CD14-positive monocyte (primary cell): ENCODE measurements at regions not wholly inside any gene's neighbourhood (a gene's known extent, or its start where the extent isn't known, plus 50 kb on each side); places are given as distances from the start of the nearest gene placed in this dataset.

Experiments used
- DNase-seq, 3 donors: peaks; one replicate each; pipeline ENCODE4 v3.0.0-alpha.2; 2011 to 2022
- H2AFZ ChIP-seq: 2 replicates; pipeline ENCODE4 v1.6.0; 2012; ENCODE audit warnings: mild to moderate bottlenecking, low read depth, low read length, inconsistent platforms; ENCODE audit not compliant: insufficient read depth, poor library complexity, severe bottlenecking
- H3K27ac ChIP-seq, 2 donors: 1 replicate in 1 of 2; 2 replicates in 1 of 2; pipeline ENCODE4 v1.5.1; 2012 to 2013; ENCODE audit warnings: low read length in 2 of 2, control low read depth in 1 of 2, inconsistent platforms in 1 of 2, low read depth in 1 of 2, mild to moderate bottlenecking in 1 of 2
- H3K27me3 ChIP-seq, 2 donors: one replicate each; pipeline versions ENCODE4 v1.6.0 to v1.6.1; 2011 to 2013; ENCODE audit warnings: low read length in 2 of 2; ENCODE audit not compliant: control insufficient read depth in 2 of 2, insufficient read depth in 2 of 2
- H3K36me3 ChIP-seq, 2 donors: replicated peaks in 1 of 2; 1 replicate in 1 of 2; 2 replicates in 1 of 2; pipeline versions ENCODE4 v1.5.1 to v1.6.1; 2012 to 2013; ENCODE audit warnings: low read length in 2 of 2, control low read depth in 1 of 2, inconsistent platforms in 1 of 2, mild to moderate bottlenecking in 1 of 2; ENCODE audit not compliant: insufficient read depth in 2 of 2, control insufficient read depth in 1 of 2
- H3K4me1 ChIP-seq, 2 donors: 1 replicate in 1 of 2; 2 replicates in 1 of 2; pipeline versions ENCODE4 v1.5.1 to v1.6.1; 2012 to 2013; ENCODE audit warnings: low read length in 2 of 2, control low read depth in 1 of 2, inconsistent platforms in 1 of 2, mild to moderate bottlenecking in 1 of 2, moderate library complexity in 1 of 2; ENCODE audit not compliant: insufficient read depth in 2 of 2, control insufficient read depth in 1 of 2
- H3K4me2 ChIP-seq: replicated peaks from 2 replicates; pipeline ENCODE3; 2012; ENCODE audit warnings: low read length, moderate library complexity, mild to moderate bottlenecking; ENCODE audit not compliant: poor library complexity, severe bottlenecking; ENCODE audit errors: extremely low read depth
- H3K4me3 ChIP-seq, 3 experiments: fragments of 200-600 bp in 1 of 3; sonication (generic) in 1 of 3; replicated peaks in 1 of 3; 1 replicate in 2 of 3; 2 replicates in 1 of 3; pipeline ENCODE4 v1.5.1; 2011 to 2013; ENCODE audit warnings: low read length in 3 of 3, mild to moderate bottlenecking in 3 of 3, control low read depth in 2 of 3, low read depth in 2 of 3, inconsistent platforms in 1 of 3, moderate library complexity in 1 of 3
- H3K79me2 ChIP-seq: 2 replicates; pipeline ENCODE4 v1.6.0; 2012; ENCODE audit warnings: mild to moderate bottlenecking, control low read depth, inconsistent platforms, low read length, moderate library complexity; ENCODE audit not compliant: insufficient read depth
- H3K9ac ChIP-seq: 2 replicates; pipeline ENCODE4 v1.6.0; 2017; ENCODE audit warnings: low read length, mild to moderate bottlenecking; ENCODE audit not compliant: insufficient read depth, poor library complexity, severe bottlenecking
- H3K9me3 ChIP-seq, 2 donors: replicated peaks in 1 of 2; 1 replicate in 1 of 2; 2 replicates in 1 of 2; pipeline versions ENCODE4 v1.5.1 to v1.6.1; 2012 to 2013; ENCODE audit warnings: low read length in 2 of 2, control low read depth in 1 of 2; ENCODE audit not compliant: control insufficient read depth in 1 of 2, insufficient read depth in 1 of 2
- H4K20me1 ChIP-seq: 2 replicates; pipeline ENCODE4 v1.6.0; 2012; ENCODE audit warnings: mild to moderate bottlenecking, low read length, control low read depth, moderate library complexity; ENCODE audit not compliant: insufficient read depth
- H3K27ac Mint-ChIP-seq, 7 donors: one replicate each; pipeline ENCODE4 v1.8.0; 2020; ENCODE audit warnings: mild to moderate bottlenecking in 7 of 7, mixed read lengths in 7 of 7, moderate library complexity in 6 of 7, inconsistent platforms in 2 of 7
- H3K27me3 Mint-ChIP-seq, 3 donors: one replicate each; pipeline ENCODE4 v1.8.0; 2021 to 2022; ENCODE audit warnings: low read depth in 3 of 3, mild to moderate bottlenecking in 3 of 3, mixed read lengths in 3 of 3, moderate library complexity in 3 of 3, inconsistent platforms in 1 of 3
- H3K36me3 Mint-ChIP-seq, 2 donors: one replicate each; pipeline ENCODE4 v1.8.0; 2020; ENCODE audit warnings: mixed read lengths in 2 of 2, inconsistent platforms in 1 of 2, mild to moderate bottlenecking in 1 of 2
- H3K4me1 Mint-ChIP-seq: one replicate; pipeline ENCODE4 v1.8.0; 2020; ENCODE audit warnings: mild to moderate bottlenecking, mixed read lengths
- H3K4me3 Mint-ChIP-seq, 2 donors: one replicate each; pipeline ENCODE4 v1.8.0; 2020; ENCODE audit warnings: mild to moderate bottlenecking in 2 of 2, mixed read lengths in 2 of 2, moderate library complexity in 1 of 2
- H3K9me3 Mint-ChIP-seq, 7 donors: one replicate each; pipeline ENCODE4 v1.8.0; 2020 to 2022; ENCODE audit warnings: mixed read lengths in 7 of 7, mild to moderate bottlenecking in 6 of 7, moderate library complexity in 6 of 7, inconsistent platforms in 2 of 7
- WGBS: methylation state at CpG from one replicate; pipeline ENCODE4 v1.1.5; 2013; ENCODE audit warnings: missing lambda C conversion rate; ENCODE audit not compliant: insufficient coverage; 5-methylcytosine and 5-hydroxymethylcytosine counted together
- intact Hi-C, 2 donors: fragments of 100-400 bp; cut with micrococcal nuclease; formaldehyde crosslinking; loops; one replicate each; pipeline versions ENCODE4 v1.15.0 to v1.15.1; 2023
- TF ChIP-seq, protein P1 (sequence below): fragments of 200-600 bp; IDR thresholded peaks from one replicate; pipeline ENCODE4 v1.8.0; 2022; ENCODE audit warnings: antibody characterized with exemption, mild to moderate bottlenecking

DNA sequence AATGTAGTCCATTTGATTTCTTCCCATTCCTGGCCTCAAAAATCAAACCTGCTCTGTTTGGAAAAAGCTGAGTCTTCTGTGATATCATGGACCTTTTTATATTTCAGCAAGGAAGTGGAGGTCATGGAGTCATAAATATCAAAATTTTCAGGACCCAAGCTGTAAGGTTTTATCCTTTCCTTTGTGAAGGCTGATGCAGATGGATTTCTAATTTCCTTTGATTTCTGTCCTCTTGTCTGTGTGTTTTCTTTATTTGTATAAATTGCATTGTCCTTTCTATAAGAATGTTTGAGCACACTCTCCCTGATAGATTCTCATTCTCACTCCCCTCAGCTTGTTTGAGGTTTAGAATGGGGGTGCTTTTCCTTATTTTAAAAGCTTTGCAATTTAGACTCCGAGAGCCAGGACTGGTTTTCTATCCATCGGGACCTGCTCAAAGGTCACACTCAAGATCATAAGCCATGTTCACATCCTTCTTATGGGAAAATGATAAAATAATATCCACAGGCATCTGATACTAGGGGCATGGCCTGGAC lies 127.4 kb upstream of the TMEM161B start:
- H3K4me1 ChIP-seq: no peaks in the 10 kb centered on the region

DNA sequence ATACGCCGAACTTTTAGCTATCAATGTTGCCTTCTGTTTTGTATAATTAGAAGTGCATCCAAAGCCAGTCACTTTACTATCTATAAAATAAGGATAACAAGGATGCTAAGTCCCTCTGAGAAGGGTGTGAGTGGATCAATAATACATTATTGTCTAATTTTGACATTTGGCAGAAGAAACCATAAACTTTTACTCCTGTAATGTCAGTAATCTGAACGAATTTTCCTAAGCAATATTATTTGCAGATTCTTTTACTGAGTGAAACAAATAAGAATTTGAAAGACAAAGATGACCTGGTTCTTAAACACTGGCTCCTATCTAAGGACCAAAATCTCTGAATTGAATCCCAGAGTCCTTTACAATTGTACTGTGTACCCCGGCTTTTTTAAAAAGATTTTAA lies 126.6 kb upstream of the TMEM161B start:
- Mint-ChIP-seq H3K9me3 (peaks cover 0 to 5% (median 1%) of the 10 kb centered on the region in 7 donors), H3K27me3 (peaks cover 0 to 6% (median 5%) of the 10 kb centered on the region in 3 donors)

More for the DNA sequence above, 127.4 kb upstream of the TMEM161B start:
- DNase-seq: no peak
- Histone ChIP-seq H4K20me1 (no peaks in the 10 kb centered on the region), H3K4me2 (no peak overlapping the region), H3K36me3 (no peaks in the 10 kb centered on the region), H3K9me3 (no peaks in the 10 kb centered on the region), H3K27ac (no peak overlapping the region), H3K4me3 (no peak overlapping the region), H3K79me2 (no peaks in the 10 kb centered on the region), H3K27me3 (no peaks in the 10 kb centered on the region), H2AFZ (no peak overlapping the region), H3K9ac (no peak overlapping the region)
- intact Hi-C loops: no loop called here
- Mint-ChIP-seq H3K4me3 (no peak overlapping the region), H3K9me3 (peaks cover 0 to 5% (median 1%) of the 10 kb centered on the region in 7 donors), H3K4me1 (no peaks in the 10 kb centered on the region), H3K27ac (no peak overlapping the region), H3K36me3 (no peaks in the 10 kb centered on the region), H3K27me3 (peaks cover 0 to 6% (median 5%) of the 10 kb centered on the region in 3 donors)
- no CpG with 5 or more reads among the region's 2 CpGs for WGBS
- TF ChIP-seq, protein P1, sequence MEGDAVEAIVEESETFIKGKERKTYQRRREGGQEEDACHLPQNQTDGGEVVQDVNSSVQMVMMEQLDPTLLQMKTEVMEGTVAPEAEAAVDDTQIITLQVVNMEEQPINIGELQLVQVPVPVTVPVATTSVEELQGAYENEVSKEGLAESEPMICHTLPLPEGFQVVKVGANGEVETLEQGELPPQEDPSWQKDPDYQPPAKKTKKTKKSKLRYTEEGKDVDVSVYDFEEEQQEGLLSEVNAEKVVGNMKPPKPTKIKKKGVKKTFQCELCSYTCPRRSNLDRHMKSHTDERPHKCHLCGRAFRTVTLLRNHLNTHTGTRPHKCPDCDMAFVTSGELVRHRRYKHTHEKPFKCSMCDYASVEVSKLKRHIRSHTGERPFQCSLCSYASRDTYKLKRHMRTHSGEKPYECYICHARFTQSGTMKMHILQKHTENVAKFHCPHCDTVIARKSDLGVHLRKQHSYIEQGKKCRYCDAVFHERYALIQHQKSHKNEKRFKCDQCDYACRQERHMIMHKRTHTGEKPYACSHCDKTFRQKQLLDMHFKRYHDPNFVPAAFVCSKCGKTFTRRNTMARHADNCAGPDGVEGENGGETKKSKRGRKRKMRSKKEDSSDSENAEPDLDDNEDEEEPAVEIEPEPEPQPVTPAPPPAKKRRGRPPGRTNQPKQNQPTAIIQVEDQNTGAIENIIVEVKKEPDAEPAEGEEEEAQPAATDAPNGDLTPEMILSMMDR: no peak

More for the DNA sequence above, 126.6 kb upstream of the TMEM161B start:
- Mint-ChIP-seq H3K27ac (no peak overlapping the region), H3K4me3 (no peak overlapping the region), H3K4me1 (no peaks in the 10 kb centered on the region), H3K36me3 (no peaks in the 10 kb centered on the region)
- no peaks in the 10 kb centered on the region for H3K79me2 ChIP-seq
- no peak overlapping the region for H3K4me3 ChIP-seq
- DNase-seq: no peak
- intact Hi-C loops: no loop called here
- H3K4me2 ChIP-seq: no peak overlapping the region
- H3K9ac ChIP-seq: no peak overlapping the region
- no peaks in the 10 kb centered on the region for H3K36me3 ChIP-seq
- no peak overlapping the region for H2AFZ ChIP-seq
- no peaks in the 10 kb centered on the region for H3K9me3 ChIP-seq
- H3K27ac ChIP-seq: no peak overlapping the region
- H4K20me1 ChIP-seq: no peaks in the 10 kb centered on the region
- H3K27me3 ChIP-seq: no peaks in the 10 kb centered on the region
- WGBS: no CpG with 5 or more reads among the region's 4 CpGs
- TF ChIP-seq, protein P1: no peak
- no peaks in the 10 kb centered on the region for H3K4me1 ChIP-seq
